D721Med (cell line): ENCODE measurements at regions not wholly inside any gene's neighbourhood (a gene's known extent, or its start where the extent isn't known, plus 50 kb on each side); places are given as distances from the start of the nearest gene placed in this dataset.

Experiments
- DNase-seq: peaks from one replicate; pipeline ENCODE4 v3.0.0; 2011; ENCODE audit warnings: low spot score; ENCODE audit not compliant: insufficient read length
- FAIRE-seq: peaks from 2 replicates; lab custom pipeline; 2011; peaks lifted over from hg19 to GRCh38; lab: Jason Lieb, UNC
- CTCF ChIP-seq: IDR thresholded peaks from 2 replicates; pipeline ENCODE4 v1.5.1; 2012; ENCODE audit warnings: mild to moderate bottlenecking, control low read depth; ENCODE audit not compliant: insufficient read depth; ENCODE audit errors: missing control alignments

- DNase-seq (no peak), FAIRE-seq (no peak)
- no peak for TF ChIP-seq CTCF
Observed at GRCh38 chr17:71740866-71741265, 380.0 kb upstream of the SOX9 start.

- DNase-seq (no peak), FAIRE-seq (no peak)
- TF ChIP-seq CTCF, result no peak
Observed at GRCh38 chr17:71741836-71742235, 379.0 kb upstream of the SOX9 start.

- FAIRE-seq (no peak), DNase-seq (no peak)
- TF ChIP-seq CTCF, result no peak
Observed at GRCh38 chr17:71748872-71749271, 371.9 kb upstream of the SOX9 start.

- DNase-seq, result no peak
- TF ChIP-seq CTCF, result no peak
- FAIRE-seq, result no peak
Observed at GRCh38 chr17:71753070-71753469, 367.8 kb upstream of the SOX9 start.

- FAIRE-seq, result no peak
- no peak for TF ChIP-seq CTCF
- no peak for DNase-seq
Observed at GRCh38 chr17:71757156-71757555, 363.7 kb upstream of the SOX9 start.

GRCh38 chr17:71757956-71758355 is 362.9 kb upstream of the SOX9 start:
- no peak for TF ChIP-seq CTCF
- no peak for FAIRE-seq
- no peak for DNase-seq

- FAIRE-seq, result no peak
- no peak for DNase-seq
- no peak for TF ChIP-seq CTCF
Observed at GRCh38 chr17:71759422-71760060, 361.3 kb upstream of the SOX9 start.
